Neural progenitor cell (in vitro differentiated cells): ENCODE measurements at regions not wholly inside any gene's neighbourhood (a gene's known extent, or its start where the extent isn't known, plus 50 kb on each side); places are given as distances from the start of the nearest gene placed in this dataset.

Experiments
- CTCF ChIP-seq: fragments of 200-600 bp; sonication (generic); IDR thresholded peaks from 2 replicates; pipeline ENCODE4 v1.5.1; 2017; ENCODE audit warnings: antibody characterized with exemption, mild to moderate bottlenecking
- EZH2 ChIP-seq: fragments of 200-600 bp; sonication (generic); IDR thresholded peaks from 2 replicates; pipeline ENCODE4 v1.6.1; 2017; ENCODE audit warnings: antibody characterized with exemption, mild to moderate bottlenecking, moderate library complexity

GRCh38 chr16:73415286-73415685 is 367.4 kb upstream of the ZFHX3 start:
- TF ChIP-seq CTCF, result no peak
- TF ChIP-seq EZH2, result no peak
